ENCODE measurements at regions not wholly inside any gene's neighbourhood (a gene's known extent, or its start where the extent isn't known, plus 50 kb on each side); places are given as distances from the start of the nearest gene placed in this dataset.
"Not testable (repeated sequence)": the region's sequence is repeated elsewhere in the genome, so short reads cannot be mapped to it uniquely, and the experiment has no call there.

GRCh38 chr1:221040101-221040500, 160.9 kb downstream of the HLX start:
- no peak overlapping the region for H3K27ac ChIP-seq
- no peaks in the 10 kb centered on the region for H3K9me3 ChIP-seq

GRCh38 chr1:221040691-221041285, 161.5 kb downstream of the HLX start:
- no peaks in the 10 kb centered on the region for H3K4me1 ChIP-seq
- H3K27ac ChIP-seq: no peak overlapping the region
- H3K27me3 ChIP-seq: no peaks in the 10 kb centered on the region
- no peaks in the 10 kb centered on the region for H3K9me3 ChIP-seq
- H3K4me3 ChIP-seq: no peak overlapping the region
- no peak for TF ChIP-seq CTCF (IDR thresholded peaks at IDR 0.05)
- no peak for TF ChIP-seq POLR2A (IDR thresholded peaks at IDR 0.05)
- H3K36me3 ChIP-seq: no peaks in the 10 kb centered on the region
- DNase-seq: no peak

More at GRCh38 chr1:221040101-221040500, 160.9 kb downstream of the HLX start:
- Histone ChIP-seq H3K27me3 (no peaks in the 10 kb centered on the region), H3K36me3 (no peaks in the 10 kb centered on the region), H3K4me1 (no peaks in the 10 kb centered on the region), H3K4me3 (no peak overlapping the region)
- DNase-seq: no peak
- no peak for TF ChIP-seq POLR2A (IDR thresholded peaks at IDR 0.05)
- no peak for TF ChIP-seq CTCF (IDR thresholded peaks at IDR 0.05)

DNA sequence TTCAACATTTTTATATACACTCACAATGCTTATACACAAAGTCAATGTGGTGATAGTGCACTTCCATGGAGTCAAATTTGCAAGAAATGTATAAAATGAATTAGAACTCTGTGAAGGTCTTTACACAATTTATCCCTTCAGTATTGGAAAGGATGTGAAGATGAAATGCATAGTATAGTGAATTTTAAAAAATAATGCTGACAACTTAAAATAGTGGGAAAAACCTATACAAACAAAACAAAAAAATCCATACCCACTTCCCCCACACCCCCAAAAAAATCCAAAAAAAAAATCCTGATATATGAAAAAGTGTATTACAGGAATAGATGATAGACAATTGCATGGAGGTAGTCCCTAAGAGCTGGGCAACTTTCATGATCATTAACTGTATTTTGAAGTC, 165.3 kb downstream of the HLX start:
- TF ChIP-seq CTCF (IDR thresholded peaks at IDR 0.05) (no peak), POLR2A (IDR thresholded peaks at IDR 0.05) (no peak)
- no peak overlapping the region for H3K4me3 ChIP-seq
- no peak for DNase-seq
- H3K27me3 ChIP-seq: no peaks in the 10 kb centered on the region
- H3K9me3 ChIP-seq: no peaks in the 10 kb centered on the region
- H3K36me3 ChIP-seq: no peaks in the 10 kb centered on the region
- H3K27ac ChIP-seq: no peak overlapping the region
- H3K4me1 ChIP-seq: peaks cover 0 to 10% (median 4%) of the 10 kb centered on the region in 4 donors

GRCh38 chr1:221045151-221045550, 165.9 kb downstream of the HLX start:
- peaks cover 0 to 10% (median 4%) of the 10 kb centered on the region in 4 donors for H3K4me1 ChIP-seq
- DNase-seq: no peak
- H3K9me3 ChIP-seq: no peaks in the 10 kb centered on the region
- no peak overlapping the region for H3K4me3 ChIP-seq
- no peaks in the 10 kb centered on the region for H3K27me3 ChIP-seq
- TF ChIP-seq POLR2A (IDR thresholded peaks at IDR 0.05): no peak
- no peak for TF ChIP-seq CTCF (IDR thresholded peaks at IDR 0.05)
- no peak overlapping the region for H3K27ac ChIP-seq
- H3K36me3 ChIP-seq: no peaks in the 10 kb centered on the region

DNA sequence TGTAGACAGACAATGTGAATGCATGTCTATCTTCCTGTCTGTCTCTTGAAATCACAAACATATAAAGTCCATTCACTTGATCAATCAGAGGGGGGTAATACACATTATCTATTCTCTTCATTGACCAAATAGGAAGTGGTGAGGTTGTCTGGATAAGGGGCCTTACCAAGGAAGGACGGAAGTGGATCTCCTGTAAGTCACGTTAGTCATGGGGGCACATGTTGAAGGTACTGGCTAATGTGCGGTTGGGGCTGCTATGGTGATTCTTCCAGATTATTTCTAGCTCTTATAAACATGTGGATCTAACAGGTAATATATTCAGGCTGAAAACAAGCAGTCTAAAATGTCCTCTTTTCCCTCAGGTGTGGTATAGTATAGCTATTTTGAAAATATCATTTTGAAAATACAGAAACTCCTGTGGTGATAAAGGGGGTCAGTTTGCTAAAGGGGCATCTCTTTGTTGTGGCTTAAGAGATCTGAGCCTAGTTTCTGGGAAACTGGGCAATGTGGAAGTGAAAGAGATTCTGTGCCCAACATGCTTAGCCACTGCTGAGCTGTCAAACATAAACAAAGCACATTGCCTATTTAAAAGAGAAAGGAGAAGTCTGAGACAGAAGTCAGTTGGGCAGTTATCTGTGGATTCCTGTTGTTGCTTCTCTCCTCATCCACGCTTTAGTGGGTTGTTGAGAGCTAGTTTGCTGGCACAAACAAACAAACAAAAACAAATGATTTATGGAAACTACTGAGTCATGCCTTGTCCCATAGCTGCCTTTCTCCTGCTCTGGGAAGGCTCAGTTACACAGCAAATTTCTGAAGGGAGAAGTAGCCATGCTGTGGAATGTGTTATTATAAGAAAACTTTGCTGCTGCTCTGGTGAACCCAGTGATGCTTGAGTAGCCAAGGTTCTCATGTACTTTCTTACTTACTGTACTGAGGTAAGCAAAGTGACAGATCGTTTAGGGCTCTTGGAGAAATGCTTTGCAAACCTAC, 166.9 kb downstream of the HLX start:
- Histone ChIP-seq H3K36me3 (no peaks in the 10 kb centered on the region), H3K27me3 (no peaks in the 10 kb centered on the region), H3K4me3 (no peak overlapping the region), H3K9me3 (no peaks in the 10 kb centered on the region), H3K4me1 (peaks cover 0 to 10% (median 4%) of the 10 kb centered on the region in 4 donors), H3K27ac (peak overlapping the region in 2 of 4 donors; percentile 72 to 77)
- peak in 2 of 3 donors; percentile 46 to 54 for DNase-seq
- TF ChIP-seq CTCF (IDR thresholded peaks at IDR 0.05): no peak
- no peak for TF ChIP-seq POLR2A (IDR thresholded peaks at IDR 0.05)

GRCh38 chr1:221051391-221051790, 172.1 kb downstream of the HLX start:
- not testable (repeated sequence) for H3K4me1 ChIP-seq, H3K36me3 ChIP-seq, DNase-seq, H3K27me3 ChIP-seq, H3K9me3 ChIP-seq, H3K4me3 ChIP-seq, H3K27ac ChIP-seq

All from Peyer's patch (tissue), 4 donors.